GM19438 (cell line): ENCODE measurements at regions not wholly inside any gene's neighbourhood (a gene's known extent, or its start where the extent isn't known, plus 50 kb on each side); places are given as distances from the start of the nearest gene placed in this dataset.
"Not testable (repeated sequence)": the region's sequence is repeated elsewhere in the genome, so short reads cannot be mapped to it uniquely, and the experiment has no call there.

Experiments
- ATAC-seq: cut with Tn5 transposase; IDR thresholded peaks from one replicate; pipeline ENCODE4 v1.9.1; 2021; ENCODE audit warnings: low read depth; ENCODE audit not compliant: unreplicated experiment

DNA sequence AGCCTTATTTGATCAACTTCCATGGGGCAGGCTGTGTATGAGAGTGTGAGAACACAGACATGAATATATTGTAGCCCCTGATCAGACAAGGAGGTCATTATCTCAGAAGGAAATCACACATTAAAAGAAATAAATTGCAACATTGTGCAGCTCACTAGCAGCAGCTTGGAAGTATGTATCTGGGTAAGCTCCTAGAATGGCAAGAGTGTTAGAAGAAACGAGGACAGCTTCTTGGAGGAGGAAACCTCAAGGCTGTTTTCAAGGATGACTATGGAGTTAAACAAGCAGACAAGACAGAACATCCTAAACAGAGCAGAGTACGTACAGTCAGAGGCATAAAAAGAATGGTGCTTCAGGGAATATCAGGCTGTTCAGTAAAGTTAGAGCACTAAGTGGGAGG is 511.0 kb downstream of the SLCO4C1 start:
- no peak for ATAC-seq

DNA sequence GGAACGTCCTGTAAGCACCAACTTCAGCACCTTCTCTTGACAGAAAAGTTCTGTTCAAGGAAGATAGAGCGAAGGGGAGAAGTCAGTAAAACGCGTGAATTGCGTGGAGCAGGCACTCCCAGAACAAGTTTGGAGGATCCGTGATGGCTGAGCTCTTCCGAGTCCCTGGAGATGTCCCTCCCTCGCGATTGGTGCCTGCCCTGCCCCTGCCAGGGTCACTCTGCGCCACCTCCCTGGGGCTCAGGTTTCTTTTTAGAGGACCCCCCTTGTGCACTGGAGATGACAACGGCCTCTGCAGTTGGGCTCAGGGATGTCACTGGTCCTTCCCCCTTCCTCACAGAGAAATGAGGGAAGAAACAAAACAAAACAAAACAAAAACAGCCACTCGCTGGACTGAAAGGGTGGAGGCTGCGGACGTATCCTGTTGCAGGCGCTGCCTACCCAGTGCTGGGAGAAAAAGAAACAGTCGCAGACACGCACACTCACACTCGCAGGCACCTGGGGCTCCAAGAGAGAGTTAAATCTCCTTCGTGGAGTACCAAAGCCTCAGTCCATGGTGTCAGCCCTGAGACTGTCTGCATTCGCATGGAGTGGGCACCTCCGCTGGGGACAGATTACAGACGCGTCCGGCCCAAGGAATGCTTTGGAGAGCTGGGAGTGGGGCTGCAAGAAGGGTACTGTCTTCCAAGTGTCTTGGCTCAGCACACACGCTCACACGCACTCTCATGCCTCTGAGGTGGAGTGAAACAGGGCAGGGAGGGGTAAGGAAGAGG is 512.7 kb downstream of the SLCO4C1 start:
- ATAC-seq: no peak

DNA sequence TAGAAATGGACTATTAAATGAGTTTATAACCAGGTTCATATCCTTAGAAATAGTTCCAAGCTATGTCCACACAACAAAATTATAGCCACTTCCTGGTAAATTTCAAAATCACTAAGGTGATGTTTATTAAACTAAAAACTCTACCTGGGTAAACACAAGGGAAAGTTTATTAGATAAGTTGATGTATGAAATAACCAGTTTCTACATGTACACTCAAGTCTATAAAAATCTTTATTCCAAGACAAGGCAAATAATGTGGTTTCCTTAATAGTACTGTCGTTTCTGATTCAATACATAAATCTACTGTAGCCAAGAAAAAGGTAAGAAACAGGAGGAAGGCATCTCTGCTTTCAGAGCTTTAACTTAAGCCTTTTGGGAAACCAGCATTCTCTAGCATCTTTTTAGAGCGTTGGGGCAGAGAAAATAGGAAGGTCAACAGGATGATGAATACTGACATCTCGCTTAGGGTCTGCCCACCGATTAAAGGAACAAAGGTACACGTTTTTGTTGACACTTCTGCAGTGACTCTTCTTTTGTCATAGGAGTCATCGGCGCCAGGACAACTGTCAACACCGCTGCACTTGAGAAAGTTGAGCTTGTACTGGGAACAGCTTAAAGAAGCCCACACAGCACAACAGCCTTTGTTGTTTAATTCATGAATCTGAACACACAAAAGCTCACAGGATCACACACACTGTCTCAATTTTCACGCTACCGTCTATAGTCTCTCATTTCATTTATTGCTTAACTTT is 513.6 kb downstream of the SLCO4C1 start:
- no peak for ATAC-seq

DNA sequence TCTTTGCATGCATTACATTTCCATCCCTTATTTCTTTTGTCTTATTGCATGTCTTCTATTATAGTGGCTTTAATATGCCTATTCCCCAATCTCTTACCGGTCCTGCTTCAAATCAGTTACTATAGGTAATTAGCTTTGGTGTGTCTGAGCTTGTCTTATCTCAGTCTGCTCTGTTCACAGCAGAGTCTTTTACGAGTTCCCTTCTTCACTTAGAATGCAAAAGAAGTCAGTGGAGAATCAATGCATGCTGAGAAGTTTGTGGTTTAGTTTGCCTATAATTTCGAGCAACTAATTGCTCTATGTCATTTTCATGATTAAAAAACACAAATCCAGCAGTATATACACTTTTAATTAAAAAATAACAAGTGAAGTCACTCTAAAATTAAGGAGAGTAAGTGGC is 545.0 kb downstream of the SLCO4C1 start:
- no peak for ATAC-seq

DNA sequence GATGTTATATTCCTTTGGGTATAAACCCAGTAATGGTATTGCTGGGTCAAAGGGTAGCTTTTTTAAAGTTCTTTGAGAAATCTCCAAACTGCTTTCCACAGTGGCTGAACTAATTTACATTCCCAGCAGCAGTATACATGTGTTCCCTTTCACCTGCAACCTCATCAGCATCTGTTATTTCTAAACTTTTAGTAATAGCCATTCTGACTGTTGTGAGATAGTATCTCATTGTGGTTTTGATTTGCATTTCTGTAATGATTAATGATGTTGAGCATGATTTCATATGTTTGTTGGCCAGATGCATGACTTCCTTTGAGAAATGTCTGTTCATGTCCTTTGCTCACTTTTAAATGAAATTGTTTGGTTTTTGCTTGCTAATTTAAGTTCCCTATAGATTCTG is 553.1 kb downstream of the SLCO4C1 start:
- not testable (repeated sequence) for ATAC-seq

DNA sequence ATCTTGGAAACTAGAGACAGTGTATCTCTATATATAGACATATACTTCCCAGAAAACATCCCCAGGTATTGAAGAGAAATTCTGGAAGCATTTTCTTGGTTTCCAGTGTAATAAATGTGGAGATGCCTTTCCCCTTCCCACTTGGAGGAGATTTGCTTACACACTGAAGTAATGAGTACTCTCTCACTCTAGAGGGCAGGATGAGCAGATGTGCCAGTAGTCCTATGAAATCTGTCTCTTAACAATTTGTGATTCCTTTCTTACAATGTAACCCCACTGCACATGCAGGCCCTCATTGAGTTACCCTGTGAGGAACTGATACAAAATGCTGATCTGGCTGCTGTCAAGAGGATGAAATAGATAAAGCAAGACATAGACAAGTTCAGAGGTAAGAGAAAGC is 567.2 kb downstream of the SLCO4C1 start:
- no peak for ATAC-seq

DNA sequence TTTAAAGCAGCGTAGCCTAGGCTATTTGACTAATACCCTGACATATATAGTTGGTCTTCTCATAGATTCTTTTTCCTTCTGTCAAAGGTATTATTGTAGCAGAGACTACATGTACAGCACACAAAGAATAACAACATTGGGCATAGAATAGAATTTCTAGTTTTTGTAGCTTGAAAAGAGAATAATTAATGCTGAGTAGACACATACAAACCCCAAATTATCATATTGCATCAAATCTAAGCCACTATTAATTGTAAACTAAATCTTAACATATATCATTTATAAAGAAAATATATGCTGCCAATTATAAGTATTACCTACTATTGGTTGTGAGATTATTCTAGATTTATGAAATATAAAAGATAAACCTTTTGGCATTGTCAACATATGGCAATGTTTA is 574.5 kb downstream of the SLCO4C1 start:
- ATAC-seq: no peak

DNA sequence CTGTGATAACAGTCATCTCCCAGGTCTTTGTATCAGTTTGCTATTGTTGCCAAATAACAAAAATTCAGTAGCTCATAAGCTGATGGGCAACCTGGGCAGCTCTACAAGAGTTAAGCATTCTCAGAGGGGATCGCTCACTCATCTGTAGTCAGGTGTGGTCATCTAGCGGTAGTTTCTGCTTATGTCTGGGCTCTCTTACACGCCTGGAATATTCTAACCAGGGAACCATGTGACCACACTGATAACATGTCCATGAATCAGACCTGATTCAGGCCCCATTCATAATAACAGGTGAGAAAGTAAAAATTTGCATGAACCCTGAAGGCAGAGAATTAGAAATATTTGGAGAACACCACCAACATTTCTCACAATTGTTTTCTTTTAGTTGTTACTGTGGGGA is 576.1 kb downstream of the SLCO4C1 start:
- ATAC-seq: no peak

DNA sequence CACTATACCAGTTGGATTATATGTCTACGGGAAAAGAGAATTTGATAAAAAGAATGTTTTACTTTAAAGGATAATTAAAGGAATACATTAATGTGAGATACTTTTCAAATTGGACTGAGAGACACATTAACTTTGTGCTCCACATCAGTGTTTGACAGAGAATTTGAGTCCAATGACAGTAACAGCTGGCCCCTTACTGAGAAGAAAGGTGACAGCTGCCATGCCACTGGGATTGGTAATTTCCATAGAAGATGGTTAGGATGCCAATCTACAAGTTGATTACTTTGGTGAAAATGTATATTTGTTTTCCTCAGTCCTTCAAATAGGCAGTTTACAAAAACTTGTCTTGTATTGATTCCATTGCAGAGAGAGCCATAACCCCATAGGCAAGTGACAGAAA is 578.4 kb downstream of the SLCO4C1 start:
- no peak for ATAC-seq

DNA sequence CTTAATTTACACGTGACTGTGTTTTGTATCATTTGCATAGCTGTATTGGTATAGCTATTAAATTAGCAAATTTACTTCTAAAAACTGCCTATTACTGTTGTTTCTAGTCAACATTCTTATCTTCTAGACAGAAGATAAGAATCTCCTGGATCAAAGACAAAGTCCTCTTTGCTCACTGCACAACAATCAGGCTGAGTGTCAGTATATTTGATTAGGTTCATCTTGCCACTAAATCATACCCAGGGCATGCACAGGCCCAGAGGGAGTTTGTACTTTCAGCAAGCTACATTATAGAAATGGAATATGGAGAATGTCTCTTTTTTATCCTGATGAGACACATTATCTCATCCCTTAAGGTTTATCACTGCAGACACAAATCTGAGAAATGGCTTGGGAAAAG is 579.1 kb downstream of the SLCO4C1 start:
- no peak for ATAC-seq

DNA sequence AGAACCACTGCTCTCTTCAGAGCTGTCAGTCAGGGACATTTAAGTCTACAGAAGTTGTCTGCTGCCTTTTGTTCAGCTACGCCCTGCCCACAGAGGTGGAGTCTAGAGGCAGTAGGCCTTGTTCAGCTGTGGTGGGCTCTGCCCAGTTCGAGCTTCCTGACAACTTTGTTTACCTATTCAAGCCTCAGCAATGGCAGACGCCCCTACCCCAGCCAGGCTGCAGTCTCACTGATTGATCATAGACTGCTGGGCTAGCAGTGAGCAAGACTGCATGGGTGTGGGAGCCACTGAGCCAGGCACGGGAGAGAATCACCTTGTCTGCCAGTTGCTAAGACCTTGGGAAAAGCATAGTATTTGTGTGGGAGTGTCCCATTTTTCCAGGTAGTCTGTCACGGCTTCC is 580.3 kb downstream of the SLCO4C1 start:
- not testable (repeated sequence) for ATAC-seq

DNA sequence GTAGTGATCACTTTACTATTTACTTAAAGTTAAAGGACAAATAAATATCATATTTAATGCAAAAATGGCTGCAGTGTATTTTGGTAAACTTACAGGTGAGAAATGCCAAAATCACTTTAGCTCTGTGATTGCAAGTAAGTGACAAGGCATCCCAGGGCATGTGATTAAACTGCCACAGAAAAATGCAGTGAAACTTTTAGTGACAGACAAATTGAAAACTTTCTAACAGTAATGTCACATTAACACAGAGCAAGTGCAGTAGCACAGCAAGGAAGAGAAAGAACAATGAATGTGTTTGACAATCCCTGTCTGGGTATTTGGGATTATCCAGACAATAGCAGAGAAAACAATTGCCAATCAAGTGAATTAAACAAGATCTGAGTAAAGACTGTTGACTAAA is 606.8 kb downstream of the SLCO4C1 start:
- no peak for ATAC-seq

DNA sequence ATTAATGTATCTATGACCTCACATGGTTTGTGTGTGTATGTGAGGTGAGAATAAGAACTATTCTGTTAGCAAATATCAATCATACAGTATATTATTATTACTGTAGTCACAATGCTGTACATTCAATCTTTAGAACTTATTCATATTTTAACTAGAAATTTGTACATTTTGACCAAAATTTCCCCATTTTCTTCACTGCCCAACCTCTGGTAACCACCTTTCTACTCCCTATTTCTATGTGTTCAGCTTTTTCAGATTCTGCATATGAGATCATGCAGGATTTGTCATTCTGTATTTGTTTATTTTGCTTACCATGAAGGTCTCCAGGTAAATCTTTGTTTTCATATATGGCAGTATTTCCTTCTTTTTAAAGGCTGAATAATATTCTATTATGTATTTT is 607.9 kb downstream of the SLCO4C1 start:
- ATAC-seq: no peak

DNA sequence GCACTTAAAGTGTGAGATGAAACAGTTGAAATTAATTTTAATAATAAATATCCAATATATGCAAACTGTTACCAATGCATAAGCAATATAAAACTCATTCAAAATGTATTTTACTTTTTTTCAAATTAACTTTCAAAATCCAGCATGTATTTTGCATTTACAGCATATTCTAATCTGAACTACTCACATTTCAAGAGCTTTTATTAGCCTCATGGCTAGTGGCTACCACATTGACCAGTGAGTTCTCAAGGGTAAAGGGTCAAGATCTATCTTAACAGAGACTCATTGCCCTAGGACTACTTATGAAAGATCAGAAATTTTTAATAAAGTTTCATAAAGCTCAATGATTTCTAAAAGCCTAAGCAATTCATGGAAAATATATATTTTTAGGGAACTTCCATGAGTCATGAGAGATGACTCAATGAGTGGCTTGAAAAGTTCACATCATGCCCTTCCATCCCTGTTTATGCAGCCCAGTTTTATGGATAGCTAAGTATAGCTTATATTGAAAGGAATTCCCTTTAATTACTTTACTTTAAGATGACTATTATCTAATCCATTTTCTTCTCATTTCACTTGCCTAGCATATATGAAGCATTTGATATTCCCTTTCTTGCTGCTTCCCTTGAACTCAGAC is 608.6 kb downstream of the SLCO4C1 start:
- ATAC-seq: no peak

DNA sequence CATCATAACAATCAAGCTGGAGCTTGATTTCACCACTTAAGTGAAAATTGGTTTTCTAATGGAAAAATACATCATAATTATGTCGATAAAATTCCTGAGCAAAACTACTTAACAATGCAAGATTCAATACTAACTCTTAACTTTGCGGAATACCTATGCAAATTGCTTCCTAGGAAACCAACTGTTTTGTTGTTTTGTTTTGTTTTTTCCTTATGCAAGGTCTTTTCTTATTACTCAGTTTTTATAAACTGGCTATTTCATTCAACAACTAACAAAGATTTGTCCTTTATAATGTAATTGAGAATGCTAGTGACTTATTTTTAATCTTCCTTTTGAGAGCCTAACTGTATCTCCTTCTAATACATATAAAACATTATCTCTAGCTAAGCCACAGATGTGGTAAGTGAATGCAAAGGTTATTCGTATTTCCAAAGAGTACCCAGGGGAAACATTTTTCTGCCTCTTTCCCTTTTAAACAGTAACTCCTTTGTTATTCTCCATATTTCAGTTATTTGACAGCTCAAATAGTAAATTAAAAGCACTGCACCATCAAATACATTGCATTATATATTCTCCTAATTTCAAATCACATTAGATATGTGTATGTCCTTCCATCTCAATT is 609.4 kb downstream of the SLCO4C1 start:
- no peak for ATAC-seq

DNA sequence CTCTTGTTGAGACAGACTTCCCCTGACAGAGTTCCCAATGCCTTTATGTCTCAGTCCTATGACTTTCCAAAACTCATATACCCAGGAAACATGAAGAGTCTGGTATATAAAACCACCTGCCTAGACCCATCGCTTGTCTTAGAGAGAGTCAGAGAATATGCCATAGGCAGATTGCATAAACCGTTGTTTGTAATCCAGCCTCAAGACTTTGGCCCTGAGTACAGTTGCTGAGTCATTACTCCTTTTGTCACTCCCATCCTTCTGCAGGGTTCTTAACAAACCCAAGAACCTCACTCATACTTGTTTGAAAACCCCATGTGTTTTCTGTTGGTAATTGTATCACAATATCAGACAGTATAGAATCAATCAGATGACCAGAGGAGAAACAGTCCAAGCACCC is 616.3 kb downstream of the SLCO4C1 start:
- ATAC-seq: no peak

DNA sequence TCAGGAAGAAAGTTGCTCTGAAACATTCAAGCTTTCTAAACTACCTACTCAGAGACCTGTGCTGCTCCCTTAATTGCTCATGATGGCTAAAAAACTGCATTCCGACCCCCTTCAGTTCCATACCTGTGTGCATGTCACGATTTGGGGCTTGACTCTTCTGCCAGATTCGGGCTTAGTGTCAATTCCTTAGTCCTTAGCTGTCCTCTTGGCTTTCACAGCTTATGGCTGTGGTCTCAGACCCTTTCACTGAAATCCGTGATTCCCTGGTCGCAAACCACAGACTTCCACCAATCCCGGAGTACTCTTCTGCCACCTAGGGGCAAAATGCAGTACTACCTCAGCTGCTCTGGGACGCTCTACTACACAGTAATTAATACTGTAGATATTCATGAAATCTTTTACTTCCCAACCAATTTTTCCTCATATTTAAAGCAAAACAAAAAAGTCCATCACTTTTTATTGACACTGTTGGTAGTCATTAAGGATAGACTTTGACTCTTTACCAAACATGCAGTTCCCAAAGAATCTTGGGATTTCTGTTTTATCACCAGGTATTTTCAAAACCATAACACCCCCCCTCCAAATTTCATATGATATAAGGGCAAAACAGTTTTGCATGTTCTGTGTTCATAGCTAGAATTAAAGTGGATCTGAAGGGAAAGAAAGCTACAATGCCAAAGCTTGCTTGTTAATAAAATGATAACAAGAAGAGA is 617.4 kb downstream of the SLCO4C1 start:
- peak; percentile 79 for ATAC-seq

DNA sequence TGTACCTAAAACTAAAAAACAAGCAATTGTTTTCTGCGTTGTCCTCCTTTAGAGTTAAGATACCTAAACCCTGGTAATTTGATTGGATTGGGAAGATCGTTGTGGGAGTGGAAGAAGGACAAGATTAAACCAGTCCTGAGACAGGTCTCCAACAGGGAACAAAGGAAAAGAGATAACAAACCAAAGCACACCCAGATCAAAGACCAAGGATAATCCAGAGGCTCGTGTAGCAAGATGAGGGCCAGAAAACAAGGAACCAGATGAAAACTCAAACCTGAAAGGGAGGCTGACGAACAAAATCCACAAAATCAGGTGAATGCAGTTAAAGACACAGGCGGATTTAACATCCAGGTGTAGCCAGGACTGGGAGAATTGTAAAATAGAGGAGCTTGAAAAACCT is 618.1 kb downstream of the SLCO4C1 start:
- ATAC-seq: no peak

DNA sequence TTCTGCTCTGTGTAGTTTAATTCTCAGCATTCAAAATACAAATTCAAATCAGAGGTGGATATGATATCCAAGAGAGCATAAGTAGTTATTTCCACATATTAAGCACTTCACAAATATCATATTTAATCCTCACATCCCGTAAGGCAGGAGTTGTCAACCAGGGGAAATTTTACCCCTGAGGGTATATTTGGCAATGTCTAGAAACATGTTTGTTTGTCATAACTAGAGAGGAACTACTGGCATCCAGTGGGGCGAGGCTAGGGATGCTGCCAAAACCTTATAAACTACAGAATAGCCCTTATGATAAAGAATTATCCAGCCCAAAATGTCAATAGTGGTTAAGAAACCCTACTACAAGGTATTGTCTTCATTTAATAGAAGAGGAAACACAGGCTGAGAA is 619.4 kb downstream of the SLCO4C1 start:
- no peak for ATAC-seq

DNA sequence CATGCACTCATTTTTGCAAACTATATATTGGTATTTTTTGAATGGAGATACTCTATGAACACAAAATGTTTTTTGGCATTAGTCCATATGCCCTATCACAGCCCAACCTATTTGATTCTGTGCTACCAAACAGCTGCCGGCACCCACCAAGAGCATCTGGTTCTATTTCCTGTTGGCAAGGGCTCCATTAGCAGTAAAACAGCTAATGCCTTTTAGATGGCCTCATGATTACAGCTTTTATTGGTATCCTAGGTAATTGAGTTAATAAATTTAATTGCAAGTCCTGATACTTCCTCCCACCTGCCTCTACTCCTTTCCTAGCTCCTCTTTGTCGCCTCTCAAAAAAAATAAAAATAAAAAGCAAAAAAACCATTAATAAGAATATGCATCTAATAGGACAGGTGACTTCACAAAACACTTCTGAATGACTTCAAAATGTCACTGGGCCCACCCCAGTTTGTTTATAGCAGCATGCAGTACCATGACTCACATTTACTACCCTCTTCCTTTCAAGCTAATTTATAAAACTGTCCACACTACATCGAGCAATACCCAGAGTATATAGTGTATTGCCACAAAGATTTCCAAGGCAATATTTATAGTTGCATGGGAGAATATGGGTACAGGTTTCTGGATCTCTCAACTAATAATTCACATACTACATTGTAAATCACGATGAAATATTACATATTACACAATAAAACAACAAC is 620.4 kb downstream of the SLCO4C1 start:
- ATAC-seq: no peak
